Activated naive CD4-positive, alpha-beta T cell treated with Interleukin-2 at 50 U/mL for 16 hours (primary cell): ENCODE measurements at regions not wholly inside any gene's neighbourhood (a gene's known extent, or its start where the extent isn't known, plus 50 kb on each side); places are given as distances from the start of the nearest gene placed in this dataset.

Experiments
- DNase-seq: peaks from one replicate; pipeline ENCODE4 v3.0.0-alpha.2; 2020

DNA sequence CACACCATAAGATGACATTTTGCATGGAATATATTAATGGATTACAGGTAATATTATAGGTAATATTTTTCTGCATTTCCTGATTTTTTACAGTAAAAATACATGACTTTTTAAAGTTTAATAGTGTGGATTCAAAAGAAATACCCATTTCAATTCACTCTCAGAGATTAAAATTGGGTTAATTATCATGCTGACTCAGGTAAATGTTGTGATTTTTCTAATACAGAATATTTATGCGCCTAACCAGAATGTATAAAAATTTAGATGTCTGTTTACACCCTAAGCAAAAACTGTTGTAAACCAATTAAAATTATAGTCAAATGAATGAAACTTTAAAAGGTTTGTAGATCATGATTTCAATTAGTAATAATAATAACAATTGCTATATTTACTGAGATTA is 117.2 kb upstream of the FLRT2 start:
- DNase-seq = no peak

DNA sequence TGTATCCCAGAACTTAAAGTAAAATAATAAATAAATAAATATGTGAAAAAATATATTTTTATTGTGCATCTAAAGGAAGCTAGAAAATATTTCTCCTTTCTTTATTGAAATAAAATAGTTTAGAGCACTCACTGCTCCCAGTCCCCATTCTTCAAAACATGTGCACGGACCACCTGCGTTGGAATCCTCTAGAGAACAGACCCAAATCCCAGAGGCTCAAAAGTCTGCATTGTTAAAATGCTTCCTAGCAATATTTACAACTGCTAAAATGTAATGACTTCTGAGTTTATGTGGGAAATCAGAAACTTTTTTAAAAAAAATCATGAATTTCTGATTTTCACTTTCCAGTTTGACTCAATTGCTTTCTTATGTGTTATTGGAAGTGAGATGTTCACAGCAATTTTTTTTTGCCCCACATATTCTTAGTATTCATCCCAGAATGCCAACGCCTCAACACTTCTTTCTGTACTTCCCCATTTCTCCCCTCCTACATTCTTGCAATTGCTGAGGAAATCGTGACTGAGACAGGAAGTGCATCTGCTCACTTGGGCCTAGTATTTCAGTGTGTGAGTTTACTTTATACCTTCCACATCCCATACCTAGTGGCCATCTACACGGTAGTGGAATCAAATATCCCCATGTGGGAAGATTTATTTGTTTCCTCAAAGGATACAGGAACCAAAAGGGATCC is 116.0 kb upstream of the FLRT2 start:
- no peak for DNase-seq

DNA sequence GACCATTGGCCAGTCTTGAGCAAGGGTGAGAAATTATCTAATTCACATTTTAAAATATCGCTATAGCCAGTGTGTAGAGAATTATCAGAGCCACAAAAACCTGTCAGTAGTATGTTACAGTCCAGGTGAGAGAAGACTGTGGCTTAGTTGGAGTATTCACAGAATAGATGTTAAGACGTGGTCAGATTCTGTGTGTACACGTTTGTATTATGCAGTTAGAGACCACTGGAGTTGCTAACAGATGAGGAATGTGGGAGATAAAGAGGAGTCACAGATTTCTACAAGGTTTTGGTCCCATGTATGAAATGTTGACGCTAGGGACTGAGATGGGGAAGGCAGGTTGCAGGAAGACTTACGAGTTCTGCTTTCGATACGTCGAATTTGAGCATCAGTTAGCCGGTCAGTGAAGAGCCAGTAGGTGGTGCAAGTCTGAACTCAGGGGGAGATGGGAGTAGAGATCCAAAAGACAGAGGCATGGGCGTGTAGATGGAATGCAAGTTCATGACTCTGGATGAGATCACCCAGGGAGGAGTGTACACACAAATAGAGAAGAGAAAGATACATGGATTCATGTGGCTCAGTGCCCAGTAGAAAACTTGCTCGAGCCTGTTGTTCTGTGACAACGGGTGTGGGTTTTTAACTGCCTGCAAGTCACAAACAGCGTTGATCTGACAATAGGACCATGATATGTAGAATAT is 114.8 kb upstream of the FLRT2 start:
- DNase-seq = no peak

DNA sequence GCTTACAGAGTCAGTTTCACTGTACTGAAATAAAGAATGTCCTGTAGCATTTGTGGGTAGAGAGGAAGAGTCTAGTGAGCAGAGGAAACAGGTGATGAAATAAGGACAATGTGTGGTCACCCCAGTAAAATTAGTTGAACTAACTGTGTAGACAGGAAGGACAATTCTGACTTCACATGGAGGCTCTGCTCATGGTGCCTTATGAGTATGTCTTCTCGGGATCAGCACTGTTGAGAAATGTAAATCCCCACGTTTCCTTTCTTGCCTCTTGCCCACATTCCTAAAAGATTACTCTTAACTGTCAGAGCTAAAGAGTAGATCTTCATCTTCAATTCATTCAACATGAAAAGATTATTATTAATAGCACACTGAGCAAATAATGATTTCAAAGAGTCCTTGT is 113.2 kb upstream of the FLRT2 start:
- DNase-seq = no peak

DNA sequence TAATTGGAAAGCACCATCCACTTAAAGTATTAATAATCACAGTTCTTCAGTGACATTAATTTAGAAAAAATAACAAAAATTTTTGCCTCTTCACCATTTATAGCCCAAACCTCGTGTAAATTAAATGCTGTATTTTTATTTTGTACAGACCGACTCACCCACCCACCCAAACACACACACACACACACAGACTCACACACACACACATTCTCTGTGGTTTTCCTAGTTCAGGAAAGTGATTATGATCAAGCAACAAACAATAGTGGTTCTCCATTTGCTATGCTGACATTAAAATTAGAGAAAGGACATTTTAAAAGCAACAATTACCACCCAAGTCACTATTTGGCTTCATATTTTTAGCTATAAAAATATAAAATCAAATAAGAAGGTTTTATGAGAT is 112.5 kb upstream of the FLRT2 start:
- no peak for DNase-seq

DNA sequence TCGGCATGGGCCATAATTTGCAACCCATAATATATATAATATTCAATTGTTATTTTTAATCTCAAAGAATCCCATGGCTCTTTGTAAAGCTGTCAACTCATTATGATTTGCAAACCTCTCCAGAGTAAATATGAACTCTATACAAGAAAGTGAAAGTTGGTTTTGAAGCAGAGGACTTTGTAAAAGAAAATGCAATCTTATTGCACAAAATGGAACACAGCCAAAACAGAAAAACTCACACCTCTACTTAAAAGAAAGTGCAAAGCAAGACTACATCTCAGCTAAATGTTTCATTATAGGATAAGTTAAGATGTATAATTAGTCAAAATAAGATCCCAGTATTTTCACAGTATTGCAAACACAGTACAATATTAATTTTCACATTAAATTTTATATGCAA is 111.2 kb upstream of the FLRT2 start:
- DNase-seq = no peak

DNA sequence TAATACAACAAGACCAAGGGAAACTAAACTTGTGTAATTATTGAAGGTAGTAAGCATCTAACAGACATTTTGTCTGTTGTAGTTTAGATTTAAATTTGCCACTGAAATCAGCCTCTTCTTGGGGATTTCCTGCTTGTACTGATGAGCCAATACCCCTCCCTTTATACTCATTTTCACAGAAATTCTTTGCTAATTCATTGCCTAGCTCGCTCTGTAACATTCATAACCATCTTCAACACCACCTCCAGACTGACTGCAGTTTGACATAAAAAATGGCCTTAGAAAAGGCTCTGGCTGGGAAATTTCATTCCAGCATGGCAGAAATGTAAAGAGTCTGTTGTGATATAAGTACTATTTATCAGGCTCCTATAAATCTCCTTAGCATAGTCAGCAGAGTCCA is 109.7 kb upstream of the FLRT2 start:
- no peak for DNase-seq

DNA sequence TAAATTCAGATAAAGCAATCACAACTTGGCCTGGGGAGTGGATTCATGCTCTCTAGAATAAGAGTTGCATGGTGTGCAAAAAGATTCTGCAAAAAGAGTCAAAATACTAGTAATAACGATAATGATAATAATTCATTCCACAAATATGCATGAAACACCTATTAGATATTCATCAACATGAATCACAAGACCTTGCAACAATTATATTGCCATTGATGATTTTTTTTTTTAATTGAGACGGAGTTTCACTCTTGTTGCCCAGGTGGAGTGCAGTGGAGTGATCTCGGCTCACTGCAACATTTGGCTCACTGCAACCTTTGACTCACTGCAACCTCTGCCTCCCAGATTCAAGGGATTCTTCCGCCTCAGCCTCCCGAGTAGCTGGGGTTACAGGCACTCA is 109.2 kb upstream of the FLRT2 start:
- DNase-seq = no peak

DNA sequence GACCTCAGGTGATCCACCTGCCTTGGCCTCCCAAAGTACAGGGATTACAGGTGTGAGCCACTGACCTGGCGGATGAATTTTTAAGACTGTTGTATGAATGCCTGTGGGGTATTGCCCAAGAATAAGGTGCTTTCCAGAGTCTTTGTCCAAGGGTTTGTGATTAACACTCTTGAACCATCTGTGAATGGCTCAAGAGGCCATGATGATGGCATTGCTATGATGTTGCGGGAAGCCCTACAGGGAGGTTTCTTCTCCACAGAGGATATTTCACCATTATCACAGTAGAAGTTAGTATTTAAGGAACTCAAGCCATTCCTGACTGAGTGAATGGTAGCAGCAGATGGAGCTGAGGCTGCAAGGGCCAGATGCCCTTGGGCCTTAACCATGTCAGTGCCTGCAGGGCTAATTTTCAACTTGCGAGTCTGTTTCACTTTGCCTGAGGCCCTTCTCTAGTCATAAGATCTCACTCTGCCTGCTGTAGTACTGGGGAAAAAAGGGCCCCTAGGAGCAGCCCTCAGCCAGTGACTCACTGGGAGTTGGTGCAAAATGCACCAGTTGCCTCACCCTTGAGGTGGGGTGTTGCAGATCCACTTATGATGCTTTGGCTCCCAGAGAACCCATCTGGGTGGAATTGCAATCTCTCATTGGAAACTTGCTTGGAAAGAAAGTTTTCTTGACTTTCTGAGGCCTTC is 108.6 kb upstream of the FLRT2 start:
- DNase-seq = no peak

DNA sequence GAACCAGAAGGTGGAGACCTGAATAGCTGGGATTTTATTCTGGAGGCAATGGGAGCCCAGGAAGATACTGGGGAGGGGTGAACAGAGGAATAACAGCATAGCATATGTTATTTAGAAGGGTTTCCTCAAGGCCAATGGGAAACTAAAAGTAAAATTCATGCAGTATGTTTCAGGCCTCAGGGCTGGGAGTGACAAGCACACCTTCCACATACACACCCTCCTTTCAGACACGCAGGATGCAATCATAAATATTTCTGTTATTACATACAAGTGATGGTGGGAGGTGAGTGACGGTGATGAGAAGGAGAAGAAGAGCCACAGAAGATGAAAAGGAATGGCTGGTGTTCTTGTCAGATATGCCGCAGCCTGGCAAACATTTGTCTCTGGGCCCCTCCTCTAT is 106.1 kb upstream of the FLRT2 start:
- DNase-seq = no peak

DNA sequence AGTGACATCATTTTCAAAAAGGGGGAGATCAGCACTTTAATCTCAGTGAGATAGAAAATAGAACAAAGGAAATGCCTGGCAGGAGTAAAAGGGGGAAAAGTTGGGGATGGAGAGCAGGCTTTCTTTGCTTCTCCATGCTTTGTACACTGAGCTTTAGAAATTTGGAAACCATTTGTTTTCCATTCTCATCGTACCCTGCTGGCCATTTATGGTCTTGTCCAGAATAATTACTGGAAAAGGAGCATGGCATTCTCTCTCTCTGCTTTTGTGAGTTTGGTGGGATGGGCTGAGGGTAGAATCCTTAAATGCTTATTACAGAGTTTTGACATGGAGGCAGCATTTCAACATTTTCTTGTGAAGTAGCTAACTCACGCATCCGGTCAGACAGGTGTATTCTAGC is 104.4 kb upstream of the FLRT2 start:
- DNase-seq = no peak

DNA sequence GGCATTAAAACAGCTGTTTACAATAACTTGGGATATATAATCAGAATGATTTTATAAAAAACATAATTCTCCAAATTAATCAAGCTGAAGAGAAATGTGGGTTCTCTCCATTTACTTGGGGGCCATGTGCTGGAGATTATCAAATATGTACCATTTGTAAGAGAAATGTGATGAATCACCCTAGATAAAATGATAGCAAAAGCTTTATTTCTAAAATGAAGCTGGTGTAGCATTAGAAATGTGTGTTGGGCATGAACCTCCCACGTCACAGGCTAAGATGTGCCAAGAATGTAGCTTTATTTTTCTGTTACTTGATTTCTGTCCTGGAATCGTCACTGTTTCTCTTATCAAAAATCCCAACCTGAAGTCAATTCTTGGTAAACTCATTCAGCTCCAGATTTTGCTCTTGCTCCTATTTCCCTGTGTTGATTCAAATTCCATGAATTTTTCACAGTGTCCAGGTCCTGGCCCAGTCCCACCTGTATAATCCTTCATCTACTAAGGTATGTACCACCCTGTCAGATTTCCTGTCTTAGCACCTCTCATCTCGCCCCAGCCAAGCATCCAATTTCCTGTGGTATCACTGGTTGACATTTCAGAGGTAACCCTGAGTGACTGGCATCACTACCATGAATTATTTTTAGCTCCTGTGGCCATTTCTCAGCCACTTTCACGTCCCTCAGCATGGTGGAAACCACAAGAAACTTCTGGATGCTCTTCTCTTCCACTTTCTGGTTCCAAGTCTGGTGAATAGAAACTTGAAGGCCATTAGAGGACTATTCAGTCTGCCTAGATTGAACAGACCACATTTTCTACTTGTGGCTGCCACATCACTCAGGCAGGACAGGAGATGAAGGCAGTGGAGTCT is 103.6 kb upstream of the FLRT2 start:
- DNase-seq = no peak

DNA sequence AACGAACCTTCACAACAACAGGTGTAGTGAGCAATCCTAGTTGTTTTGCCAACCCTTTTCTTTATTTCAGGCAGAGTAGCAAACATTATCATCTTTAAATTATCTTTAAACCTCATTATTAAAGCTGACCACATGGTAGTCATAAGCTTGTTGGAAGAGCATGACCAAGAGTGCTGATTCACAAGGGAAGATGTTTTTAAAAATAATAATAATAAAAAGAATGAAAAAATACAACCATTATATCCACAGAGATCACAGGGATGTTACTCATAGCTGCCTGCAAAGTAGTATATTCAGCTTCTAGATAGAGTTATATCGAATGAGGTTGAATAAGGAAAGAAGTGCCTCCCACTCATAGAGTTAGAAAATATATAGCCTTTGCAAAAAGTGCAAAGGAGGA is 101.0 kb upstream of the FLRT2 start:
- no peak for DNase-seq

DNA sequence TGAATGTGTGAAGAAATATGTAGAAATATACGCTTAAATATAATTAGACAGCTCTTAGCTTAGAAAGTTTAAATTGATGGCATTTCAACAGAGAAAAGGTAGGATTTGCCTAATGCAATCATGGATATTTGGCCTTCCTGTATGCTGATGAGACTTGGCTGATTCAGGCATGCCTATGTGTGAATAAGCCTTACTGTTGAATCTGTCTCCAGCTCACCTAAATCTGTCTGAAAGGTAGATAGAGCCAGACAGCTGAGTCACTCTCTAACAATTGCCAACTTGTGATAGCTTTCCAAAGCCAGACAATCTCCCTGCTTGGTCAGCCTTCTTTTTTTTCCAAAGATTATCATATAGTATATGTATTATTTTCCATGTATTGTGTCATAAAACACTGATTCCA is 92.8 kb upstream of the FLRT2 start:
- no peak for DNase-seq

DNA sequence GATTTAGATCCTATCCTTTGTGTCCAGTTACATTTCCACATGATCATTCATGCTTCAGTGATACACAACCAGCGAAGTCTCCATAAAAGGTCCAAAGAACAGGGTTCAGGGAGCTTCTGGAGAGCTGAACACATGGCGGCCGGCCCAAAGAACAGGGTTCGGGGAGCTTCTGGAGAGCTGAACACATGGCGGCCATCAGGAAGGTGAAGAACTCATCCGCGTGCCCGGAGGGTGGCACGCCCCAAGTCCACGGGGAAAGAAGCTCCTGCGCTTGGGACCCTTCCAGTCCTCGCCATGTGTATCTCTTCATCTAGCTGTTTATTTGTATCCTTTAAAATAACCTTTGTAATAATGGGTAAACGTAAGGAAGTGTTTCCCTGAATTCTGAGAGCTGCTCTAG is 91.9 kb upstream of the FLRT2 start:
- DNase-seq = no peak

DNA sequence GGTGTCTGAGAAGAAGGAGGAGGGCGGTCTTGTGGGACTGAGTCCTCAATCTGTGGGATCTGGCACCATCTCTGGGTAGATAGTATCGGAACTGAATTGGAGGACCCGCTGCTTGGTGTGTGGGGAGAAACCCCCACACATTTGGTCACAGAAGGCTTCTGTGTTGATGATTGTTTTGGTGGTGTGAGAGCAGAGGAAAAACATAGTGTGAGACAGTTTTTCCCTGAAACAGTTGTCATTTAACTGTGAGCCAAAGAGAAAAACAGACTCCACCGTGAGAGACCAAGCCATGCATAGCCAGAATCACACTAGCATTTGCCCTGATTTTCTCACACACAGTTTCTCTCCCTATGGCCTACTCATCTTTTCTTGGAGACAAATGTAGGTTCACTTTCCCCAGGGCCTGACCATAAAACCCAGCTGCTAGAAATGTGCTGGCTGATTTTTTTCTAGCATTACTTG is 91.4 kb upstream of the FLRT2 start:
- no peak for DNase-seq

DNA sequence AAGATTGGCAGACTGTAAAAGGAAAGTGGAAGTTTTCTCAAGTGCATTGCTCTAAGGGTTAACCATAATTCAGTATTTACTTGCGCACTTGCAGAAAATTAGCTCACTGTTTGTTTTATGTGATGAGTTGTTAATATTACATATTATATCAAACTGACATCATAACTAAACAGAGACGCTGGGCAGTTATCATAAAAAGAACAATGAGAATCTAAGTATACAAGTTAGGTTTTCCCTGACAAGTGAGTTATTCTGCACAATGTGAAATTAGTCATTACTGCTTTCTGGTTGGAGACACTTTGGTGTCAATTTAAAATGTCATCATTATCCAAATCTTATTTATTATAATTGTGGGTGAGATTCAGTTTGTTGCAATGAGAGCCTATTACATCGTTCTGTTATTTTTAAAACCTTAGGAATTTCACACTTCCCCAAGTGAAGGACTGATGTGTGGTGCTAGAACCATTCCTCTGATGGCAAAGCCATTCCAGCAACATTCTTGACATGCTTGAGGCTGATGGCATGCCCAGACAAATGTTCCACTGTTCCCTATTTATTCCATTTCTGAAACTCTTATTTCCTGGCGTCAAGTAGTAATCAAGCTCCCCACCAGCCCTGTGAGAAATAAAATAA is 90.1 kb upstream of the FLRT2 start:
- DNase-seq = no peak

DNA sequence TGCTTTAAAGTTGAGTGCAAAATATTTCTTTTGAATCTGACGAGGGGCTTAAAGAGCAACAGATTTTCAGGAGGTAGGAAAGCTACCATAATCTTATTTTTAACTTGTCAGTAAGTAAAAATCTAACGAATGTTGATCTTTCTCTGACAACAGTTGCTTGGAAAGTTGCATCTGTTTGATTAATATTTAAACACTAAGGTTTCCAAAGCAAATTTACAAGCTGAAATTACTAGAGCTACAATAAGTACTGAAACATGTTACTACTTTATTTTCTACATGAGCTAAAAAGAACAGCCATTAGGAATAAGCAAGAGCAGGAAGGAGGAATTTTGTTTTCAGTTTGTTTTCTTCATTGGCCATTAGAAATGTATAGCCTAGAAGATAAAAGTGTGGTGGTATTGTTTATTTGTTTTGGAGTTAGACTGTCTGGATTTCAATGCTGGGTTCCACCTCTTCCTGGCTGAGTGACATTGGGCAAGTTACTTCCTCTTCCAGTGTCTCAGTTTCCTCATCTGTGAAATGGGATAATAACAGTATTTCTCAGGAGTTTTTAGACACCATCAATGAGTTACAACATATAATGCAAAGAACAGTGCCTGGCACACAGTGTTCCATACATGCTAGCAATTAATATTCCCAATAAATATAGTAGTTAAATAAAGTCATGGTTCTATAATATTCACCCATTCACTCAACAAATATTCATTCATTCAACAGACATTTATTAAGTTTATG is 87.9 kb upstream of the FLRT2 start:
- no peak for DNase-seq

DNA sequence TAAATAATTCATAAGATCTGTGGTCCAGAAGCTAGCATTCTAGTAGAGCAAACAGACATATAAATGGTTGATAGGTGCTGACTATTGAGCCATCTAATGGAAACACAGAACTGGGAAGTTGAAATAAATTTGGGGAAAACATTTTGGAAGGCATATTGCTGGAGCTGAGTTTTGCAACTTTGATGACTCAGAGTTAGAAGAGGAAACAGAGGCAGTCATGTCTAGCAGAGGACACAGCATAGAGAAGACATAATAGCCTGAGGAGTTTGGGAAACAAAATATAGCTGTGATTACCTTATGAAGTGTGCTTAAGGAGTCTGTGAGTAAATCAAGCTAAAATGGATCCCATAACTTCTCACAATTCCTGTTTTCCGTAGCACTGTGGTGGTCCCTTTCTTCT is 86.9 kb upstream of the FLRT2 start:
- no peak for DNase-seq

DNA sequence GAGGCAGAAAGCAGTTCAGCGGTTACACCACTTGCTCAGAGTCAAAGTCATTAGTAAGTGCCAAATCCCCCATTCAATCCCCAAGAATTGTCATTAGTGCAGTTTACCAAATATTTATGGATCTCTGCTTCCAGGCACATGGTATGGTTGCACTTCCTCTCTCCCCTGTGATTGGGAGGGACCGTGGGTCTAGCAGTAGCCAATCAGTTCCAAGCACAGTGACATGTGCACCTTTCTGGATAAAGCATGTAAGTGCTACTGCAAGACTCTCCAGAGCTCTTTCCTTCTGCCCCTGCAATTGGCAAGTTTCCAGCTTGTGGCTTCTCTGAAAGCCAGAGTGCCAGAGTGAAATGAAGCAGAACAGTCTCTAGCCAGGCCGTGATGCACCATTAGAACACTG is 85.3 kb upstream of the FLRT2 start:
- no peak for DNase-seq

DNA sequence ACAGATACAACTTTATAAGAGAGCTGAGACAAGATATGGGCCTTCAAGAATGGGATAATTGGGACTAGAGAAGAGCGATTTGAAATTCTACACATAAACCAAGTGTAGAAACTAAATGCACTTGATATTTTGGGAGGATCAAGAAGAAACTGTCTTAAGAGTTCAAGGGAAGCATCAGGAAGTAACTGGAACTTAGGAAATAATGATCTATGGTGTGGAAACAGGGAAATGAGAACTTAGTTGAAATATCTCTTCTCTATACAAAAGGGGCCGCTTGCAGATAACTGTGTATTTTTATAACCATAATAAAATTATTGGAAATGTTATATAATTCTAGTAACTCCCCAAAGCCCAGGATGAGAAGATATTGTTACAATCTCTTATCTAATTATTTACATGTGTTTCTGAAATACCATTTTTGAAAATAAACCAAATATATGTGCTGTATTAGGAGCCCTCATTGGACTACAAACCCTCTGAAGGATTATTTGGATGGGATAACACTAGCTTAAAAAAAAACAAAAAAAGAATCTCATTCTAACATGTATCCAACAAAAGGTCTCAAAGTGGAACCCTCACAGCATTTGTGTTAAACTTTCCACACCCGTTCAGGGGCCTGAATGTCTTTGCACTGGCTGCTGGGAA is 84.7 kb upstream of the FLRT2 start:
- DNase-seq = no peak

DNA sequence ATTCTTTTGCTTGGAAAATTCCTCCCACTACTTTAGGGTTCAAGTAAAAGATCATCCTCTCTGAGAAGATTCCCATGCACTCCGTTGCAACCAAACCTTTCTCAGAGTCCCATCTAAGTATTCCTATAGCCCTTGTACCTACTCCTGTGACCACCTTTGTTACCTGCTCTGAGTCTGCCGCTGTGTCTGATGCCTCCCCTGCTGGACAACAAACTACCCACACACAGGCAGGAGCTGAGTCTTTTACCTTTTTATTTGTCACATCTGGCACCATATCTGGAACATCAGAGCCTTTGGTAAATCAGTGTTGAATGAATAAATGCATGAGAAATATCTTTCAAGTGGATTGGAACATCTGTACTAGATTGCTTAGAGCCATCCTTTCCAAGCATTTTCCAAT is 82.1 kb upstream of the FLRT2 start:
- no peak for DNase-seq
